AG04449 (cell line): ENCODE measurements at regions not wholly inside any gene's neighbourhood (a gene's known extent, or its start where the extent isn't known, plus 50 kb on each side); places are given as distances from the start of the nearest gene placed in this dataset.
"Not testable (repeated sequence)": the region's sequence is repeated elsewhere in the genome, so short reads cannot be mapped to it uniquely, and the experiment has no call there.

Experiments
- CTCF ChIA-PET: fragments of 350-600 bp; formaldehyde crosslinking; extraction: SDS; loops from one replicate; lab custom pipeline; 2021; ENCODE audit warnings: antibody characterized with exemption; lab: Yijun Ruan, JAX
- POLR2A ChIA-PET: fragments of 400-600, 350-600 bp; formaldehyde crosslinking; extraction: SDS; loops from one replicate; lab custom pipeline; 2020; ENCODE audit warnings: antibody characterized with exemption, inconsistent platforms; lab: Yijun Ruan, JAX
- DNase-seq: peaks from one replicate; pipeline ENCODE4 v3.0.0-alpha.2; 2010; ENCODE audit warnings: low read depth, low spot score
- H3K4me3 ChIP-seq: 2 replicates; pipeline ENCODE4 v1.5.1; 2011; ENCODE audit warnings: low read depth, mild to moderate bottlenecking, control low read depth, low read length
- CTCF ChIP-seq: IDR thresholded peaks from one replicate; pipeline ENCODE4 v1.5.1; 2011; ENCODE audit warnings: mild to moderate bottlenecking, moderate library complexity, low read length, control low read depth, inconsistent platforms; ENCODE audit not compliant: insufficient read depth; ENCODE audit errors: missing control alignments

- TF ChIP-seq CTCF = peak; percentile 66
Measured at GRCh38 chr2:58762176-58762781, 521.2 kb upstream of the FANCL start.

GRCh38 chr2:58757971-58758370, 516.8 kb upstream of the FANCL start:
- ChIA-PET CTCF (no interaction called here), POLR2A (no interaction called here)
- H3K4me3 ChIP-seq = no peak overlapping the region
- DNase-seq = no peak
- no peak for TF ChIP-seq CTCF

More at GRCh38 chr2:58762176-58762781, 521.2 kb upstream of the FANCL start:
- peak; percentile 23 for DNase-seq
- ChIA-PET POLR2A (interaction anchor here (0.6 kb wide), 1 partner anchor 1788 kb away, joined by 5 read pairs; no protein-coding TSS in a partner anchor), CTCF (interaction anchor here (1.3 to 4.1 kb wide), 6 partner anchors 8 to 1820 kb away, joined by 3 to 22 read pairs (median 4); no protein-coding TSS in a partner anchor)
- H3K4me3 ChIP-seq = no peak overlapping the region

GRCh38 chr2:58756336-58756735, 515.2 kb upstream of the FANCL start:
- no peak for DNase-seq
- ChIA-PET POLR2A (no interaction called here), CTCF (no interaction called here)
- no peak for TF ChIP-seq CTCF
- no peak overlapping the region for H3K4me3 ChIP-seq

- DNase-seq, CTCF ChIA-PET, H3K4me3 ChIP-seq, POLR2A ChIA-PET: not testable (repeated sequence)
Measured at GRCh38 chr2:58752507-58752906, 511.4 kb upstream of the FANCL start.

- POLR2A ChIA-PET, DNase-seq, H3K4me3 ChIP-seq, CTCF ChIA-PET: not testable (repeated sequence)
Measured at GRCh38 chr2:58751676-58752075, 510.6 kb upstream of the FANCL start.

GRCh38 chr2:58749041-58749440, 507.9 kb upstream of the FANCL start:
- no peak for TF ChIP-seq CTCF
- no peak overlapping the region for H3K4me3 ChIP-seq
- ChIA-PET CTCF (no interaction called here), POLR2A (no interaction called here)
- no peak for DNase-seq

- H3K4me3 ChIP-seq, CTCF ChIA-PET, POLR2A ChIA-PET, DNase-seq: not testable (repeated sequence)
Measured at GRCh38 chr2:58745334-58745733, 504.2 kb upstream of the FANCL start.

- no peak for DNase-seq
- TF ChIP-seq CTCF = no peak
- ChIA-PET POLR2A (no interaction called here), CTCF (no interaction called here)
- no peak overlapping the region for H3K4me3 ChIP-seq
Measured at GRCh38 chr2:58740426-58740825, 499.3 kb upstream of the FANCL start.
